PC-9 (cell line): ENCODE measurements at regions not wholly inside any gene's neighbourhood (a gene's known extent, or its start where the extent isn't known, plus 50 kb on each side); places are given as distances from the start of the nearest gene placed in this dataset.

ENCODE experiments used
- BruUV-seq: library from RNA; stranded (reverse); fragments of 400-500 nt; replicated peaks from 2 replicates; lab custom pipeline; 2021; lab: Mats Ljungman, UMichigan
- CTCF ChIA-PET: fragments of 300-600 bp; sonication (Branson Sonifier 250); formaldehyde crosslinking; loops from one replicate; lab custom pipeline; 2022; ENCODE audit warnings: antibody characterized with exemption; lab: Charles Lee
- POLR2A ChIA-PET: fragments of 300-600 bp; sonication (Branson Sonifier 250); formaldehyde crosslinking; loops from one replicate; lab custom pipeline; 2022; ENCODE audit warnings: antibody characterized with exemption; ENCODE audit not compliant: unreplicated experiment; lab: Charles Lee
- DNase-seq, 2 experiments: peaks; one replicate each; pipeline versions ENCODE4 v3.0.0 to v3.0.0-alpha.2; 2015 to 2022; ENCODE audit warnings: mixed read lengths in 1 of 2
- H2AFZ ChIP-seq: fragments of 200-600 bp; sonication (generic); 2 replicates; pipeline ENCODE4 v1.8.1; 2017; ENCODE audit warnings: antibody characterized with exemption
- H3F3A ChIP-seq: fragments of 200-600 bp; sonication (generic); 2 replicates; pipeline ENCODE4 v1.8.1; 2017; ENCODE audit warnings: antibody characterized with exemption, mild to moderate bottlenecking, low read depth; ENCODE audit not compliant: insufficient read depth
- H3K27ac ChIP-seq: fragments of 200-600 bp; sonication (generic); 2 replicates; pipeline ENCODE4 v1.6.1; 2016; ENCODE audit warnings: mixed run types
- H3K27me3 ChIP-seq: fragments of 200-600 bp; sonication (generic); 2 replicates; pipeline ENCODE4 v1.6.1; 2016; ENCODE audit warnings: low read depth, mixed run types; ENCODE audit not compliant: insufficient read depth
- H3K36me3 ChIP-seq: fragments of 200-600 bp; sonication (generic); 2 replicates; pipeline ENCODE4 v1.6.1; 2016; ENCODE audit warnings: low read depth, mixed run types
- H3K4me1 ChIP-seq: fragments of 200-600 bp; sonication (generic); replicated peaks from 2 replicates; pipeline ENCODE4 v1.6.1; 2016; ENCODE audit warnings: mixed run types; ENCODE audit not compliant: insufficient read depth
- H3K4me2 ChIP-seq: fragments of 200-600 bp; sonication (generic); 2 replicates; pipeline ENCODE4 v1.6.1; 2017; ENCODE audit warnings: mixed run types
- H3K4me3 ChIP-seq: fragments of 200-600 bp; sonication (generic); 2 replicates; pipeline ENCODE4 v1.6.1; 2016; ENCODE audit warnings: mixed run types
- H3K79me2 ChIP-seq: fragments of 200-600 bp; sonication (generic); 2 replicates; pipeline ENCODE4 v1.6.1; 2017; ENCODE audit warnings: low read depth, mixed run types
- H3K9me2 ChIP-seq: fragments of 200-600 bp; sonication (generic); 2 replicates; pipeline ENCODE4 v1.8.1; 2017; ENCODE audit warnings: mild to moderate bottlenecking; ENCODE audit not compliant: insufficient read depth
- H3K9me3 ChIP-seq: fragments of 200-600 bp; sonication (generic); 2 replicates; pipeline ENCODE4 v1.8.1; 2016; ENCODE audit warnings: low read depth; ENCODE audit not compliant: insufficient read depth
- H4K20me1 ChIP-seq: fragments of 200-600 bp; sonication (generic); 2 replicates; pipeline ENCODE4 v1.8.1; 2017; ENCODE audit not compliant: insufficient read depth
- CTCF ChIP-seq: fragments of 200-600 bp; sonication (generic); conservative IDR thresholded peaks from 2 replicates; pipeline ENCODE4 v1.6.1; 2017; ENCODE audit warnings: mixed run types, antibody characterized with exemption, mild to moderate bottlenecking, moderate library complexity
- EZH2 ChIP-seq: fragments of 200-600 bp; sonication (generic); IDR thresholded peaks from 2 replicates; pipeline ENCODE4 v1.8.0; 2017; ENCODE audit warnings: antibody characterized with exemption, low read depth
- intact Hi-C: fragments of 100-400 bp; cut with micrococcal nuclease; formaldehyde crosslinking; loops from one replicate; pipeline ENCODE4 v1.10.0; 2022; ENCODE audit not compliant: unreplicated experiment

GRCh38 chrX:122026665-122027064, 979.3 kb downstream of the GLUD2 start:
- BruUV-seq = no TSS peak
- no peaks in the 10 kb centered on the region for H3K4me1 ChIP-seq
- H3K9me2 ChIP-seq = no peaks in the 10 kb centered on the region
- no peaks in the 10 kb centered on the region for H4K20me1 ChIP-seq
- H3K27me3 ChIP-seq = no peaks in the 10 kb centered on the region
- no peak overlapping the region for H3K27ac ChIP-seq
- ChIA-PET CTCF (no interaction called here), POLR2A (no interaction called here)
- TF ChIP-seq EZH2 (no peak), CTCF (no peak)
- DNase-seq = no peak
- no peaks in the 10 kb centered on the region for H3K9me3 ChIP-seq
- intact Hi-C loops = no loop called here
- no peaks in the 10 kb centered on the region for H3F3A ChIP-seq
- no peak overlapping the region for H2AFZ ChIP-seq
- H3K4me3 ChIP-seq = no peak overlapping the region
- H3K36me3 ChIP-seq = no peaks in the 10 kb centered on the region
- H3K4me2 ChIP-seq = no peak overlapping the region
- H3K79me2 ChIP-seq = no peaks in the 10 kb centered on the region

- TF ChIP-seq EZH2 = no peak
- no peak for TF ChIP-seq CTCF
- Histone ChIP-seq H3K27ac (no peak overlapping the region), H3K4me3 (no peak overlapping the region), H3K79me2 (no peaks in the 10 kb centered on the region), H3K9me3 (no peaks in the 10 kb centered on the region), H3F3A (no peaks in the 10 kb centered on the region), H4K20me1 (no peaks in the 10 kb centered on the region), H2AFZ (no peak overlapping the region), H3K4me2 (no peak overlapping the region), H3K36me3 (no peaks in the 10 kb centered on the region), H3K9me2 (no peaks in the 10 kb centered on the region), H3K4me1 (no peaks in the 10 kb centered on the region), H3K27me3 (no peaks in the 10 kb centered on the region)
- BruUV-seq = no TSS peak
- DNase-seq = no peak
- intact Hi-C loops = no loop called here
- ChIA-PET POLR2A (no interaction called here), CTCF (no interaction called here)
These were observed 998.8 kb downstream of the GLUD2 start for GRCh38 chrX:122046226-122046625.

GRCh38 chrX:122046815-122047214, 999.4 kb downstream of the GLUD2 start:
- Histone ChIP-seq H3F3A (no peaks in the 10 kb centered on the region), H3K27me3 (no peaks in the 10 kb centered on the region), H3K9me3 (no peaks in the 10 kb centered on the region), H3K4me1 (no peaks in the 10 kb centered on the region), H3K4me3 (no peak overlapping the region), H3K79me2 (no peaks in the 10 kb centered on the region), H3K27ac (no peak overlapping the region), H3K4me2 (no peak overlapping the region), H3K36me3 (no peaks in the 10 kb centered on the region), H2AFZ (no peak overlapping the region), H3K9me2 (no peaks in the 10 kb centered on the region), H4K20me1 (no peaks in the 10 kb centered on the region)
- no TSS peak for BruUV-seq
- TF ChIP-seq EZH2 = no peak
- TF ChIP-seq CTCF = no peak
- ChIA-PET POLR2A (no interaction called here), CTCF (no interaction called here)
- intact Hi-C loops = no loop called here
- DNase-seq = no peak
